ENCODE measurements at regions not wholly inside any gene's neighbourhood (a gene's known extent, or its start where the extent isn't known, plus 50 kb on each side); places are given as distances from the start of the nearest gene placed in this dataset.

DNA sequence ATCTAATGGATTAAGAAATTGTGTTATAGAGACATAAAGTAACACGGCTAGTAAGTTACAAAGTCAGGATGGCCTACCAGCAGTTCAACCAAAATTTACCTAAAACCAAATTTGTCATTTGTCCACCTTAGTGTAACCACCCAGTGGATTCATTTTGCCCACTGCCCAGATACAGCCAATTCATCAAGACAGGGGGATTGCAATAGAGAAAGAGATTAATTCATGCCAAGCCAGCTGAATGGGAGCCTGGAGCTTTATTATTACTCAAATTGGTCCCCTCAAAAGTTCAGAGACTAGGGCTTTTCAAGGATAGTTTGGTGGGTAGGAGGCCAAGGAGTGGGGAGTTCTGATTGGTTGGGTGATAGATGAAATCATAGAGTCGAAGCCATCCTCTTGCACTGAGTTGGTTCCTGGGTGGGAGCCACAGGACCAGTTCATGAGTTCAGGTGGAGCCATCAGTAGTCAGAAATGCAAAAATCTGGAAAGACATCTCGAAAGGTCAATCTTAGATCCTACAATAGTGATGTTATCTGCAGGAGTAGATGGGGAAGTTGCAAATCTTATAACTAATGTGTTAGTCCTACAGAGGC, 304.2 kb upstream of the CADM1 start:
- TF ChIP-seq, protein P1, sequence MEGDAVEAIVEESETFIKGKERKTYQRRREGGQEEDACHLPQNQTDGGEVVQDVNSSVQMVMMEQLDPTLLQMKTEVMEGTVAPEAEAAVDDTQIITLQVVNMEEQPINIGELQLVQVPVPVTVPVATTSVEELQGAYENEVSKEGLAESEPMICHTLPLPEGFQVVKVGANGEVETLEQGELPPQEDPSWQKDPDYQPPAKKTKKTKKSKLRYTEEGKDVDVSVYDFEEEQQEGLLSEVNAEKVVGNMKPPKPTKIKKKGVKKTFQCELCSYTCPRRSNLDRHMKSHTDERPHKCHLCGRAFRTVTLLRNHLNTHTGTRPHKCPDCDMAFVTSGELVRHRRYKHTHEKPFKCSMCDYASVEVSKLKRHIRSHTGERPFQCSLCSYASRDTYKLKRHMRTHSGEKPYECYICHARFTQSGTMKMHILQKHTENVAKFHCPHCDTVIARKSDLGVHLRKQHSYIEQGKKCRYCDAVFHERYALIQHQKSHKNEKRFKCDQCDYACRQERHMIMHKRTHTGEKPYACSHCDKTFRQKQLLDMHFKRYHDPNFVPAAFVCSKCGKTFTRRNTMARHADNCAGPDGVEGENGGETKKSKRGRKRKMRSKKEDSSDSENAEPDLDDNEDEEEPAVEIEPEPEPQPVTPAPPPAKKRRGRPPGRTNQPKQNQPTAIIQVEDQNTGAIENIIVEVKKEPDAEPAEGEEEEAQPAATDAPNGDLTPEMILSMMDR (IDR thresholded peaks at IDR 0.05), result no peak
- no peak for TF ChIP-seq POLR2A (IDR thresholded peaks at IDR 0.05)

All from esophagus squamous epithelium (tissue), 4 donors.